Stimulated activated naive B cell treated with anti-CD40 and anti-IgM and Interleukin-4, amounts not matched to agents 10 μg/mL and 1 μg/mL and 100 μg/mL, for 72 hours (primary cell): ENCODE measurements at regions not wholly inside any gene's neighbourhood (a gene's known extent, or its start where the extent isn't known, plus 50 kb on each side); places are given as distances from the start of the nearest gene placed in this dataset.

Source experiments
- ATAC-seq, 2 donors: fragments of 150-1000 bp; cut with Tn5 transposase; replicated peaks; 2 replicates each; pipeline ENCODE4 v1.10.0; 2021; ENCODE audit warnings: moderate library complexity in 1 of 2
- DNase-seq: peaks from one replicate; pipeline ENCODE4 v3.0.0; 2021
- H3K27ac Mint-ChIP-seq: one replicate; pipeline ENCODE4 v1.8.0; 2022; ENCODE audit warnings: mild to moderate bottlenecking, mixed read lengths
- H3K27me3 Mint-ChIP-seq, 2 donors: one replicate each; pipeline ENCODE4 v1.8.0; 2022; ENCODE audit warnings: mixed read lengths in 2 of 2
- H3K36me3 Mint-ChIP-seq, 2 donors: one replicate each; pipeline ENCODE4 v1.8.0; 2022; ENCODE audit warnings: mixed read lengths in 2 of 2, mild to moderate bottlenecking in 1 of 2
- H3K4me1 Mint-ChIP-seq, 2 donors: one replicate each; pipeline ENCODE4 v1.8.0; 2022; ENCODE audit warnings: mixed read lengths in 2 of 2, mild to moderate bottlenecking in 1 of 2
- H3K4me3 Mint-ChIP-seq, 2 donors: one replicate each; pipeline ENCODE4 v1.8.0; 2022; ENCODE audit warnings: mild to moderate bottlenecking in 2 of 2, mixed read lengths in 2 of 2, moderate library complexity in 1 of 2
- H3K9me3 Mint-ChIP-seq, 2 donors: one replicate each; pipeline ENCODE4 v1.8.0; 2022; ENCODE audit warnings: mixed read lengths in 2 of 2, mild to moderate bottlenecking in 1 of 2

- no peak for ATAC-seq
- Mint-ChIP-seq H3K9me3 (peaks cover 0 to 3% of the 10 kb centered on the region in 2 donors), H3K27me3 (no peaks in the 10 kb centered on the region), H3K4me1 (no peaks in the 10 kb centered on the region), H3K36me3 (no peaks in the 10 kb centered on the region), H3K4me3 (no peak overlapping the region), H3K27ac (no peak overlapping the region)
- DNase-seq, result no peak
Measured at GRCh38 chr9:74218385-74219063, 278.6 kb upstream of the RORB start.

GRCh38 chr9:74220327-74220726 is 276.8 kb upstream of the RORB start:
- Mint-ChIP-seq H3K27me3 (no peaks in the 10 kb centered on the region), H3K4me1 (no peaks in the 10 kb centered on the region), H3K4me3 (no peak overlapping the region), H3K36me3 (no peaks in the 10 kb centered on the region), H3K27ac (no peak overlapping the region), H3K9me3 (peaks cover 0 to 7% of the 10 kb centered on the region in 2 donors)
- DNase-seq (no peak), ATAC-seq (no peak)

DNA sequence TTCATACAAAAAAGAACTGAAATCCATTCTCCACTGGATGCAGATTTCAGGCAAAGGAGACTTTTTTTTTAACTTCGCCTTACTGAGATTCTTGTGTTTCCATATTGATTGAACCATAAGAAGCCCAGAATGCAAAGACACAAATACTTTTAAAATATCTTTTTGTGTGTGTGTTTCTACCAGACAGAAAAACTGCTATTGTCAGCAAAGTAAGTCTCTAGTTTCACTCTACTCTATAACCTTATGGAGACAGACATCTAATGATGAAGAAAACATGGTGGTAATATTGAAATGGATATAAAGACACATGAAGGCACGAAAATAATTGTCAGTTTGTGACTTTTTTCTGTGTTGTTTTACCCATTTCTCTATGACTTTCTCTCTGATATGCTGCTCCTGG is 260.3 kb upstream of the RORB start:
- ATAC-seq, result no peak
- H3K27me3 Mint-ChIP-seq, result no peaks in the 10 kb centered on the region
- H3K36me3 Mint-ChIP-seq, result no peaks in the 10 kb centered on the region
- H3K27ac Mint-ChIP-seq, result no peak overlapping the region
- no peaks in the 10 kb centered on the region for H3K4me1 Mint-ChIP-seq
- no peak overlapping the region for H3K4me3 Mint-ChIP-seq
- no peak for DNase-seq
- H3K9me3 Mint-ChIP-seq, result peaks cover 5 to 11% of the 10 kb centered on the region in 2 donors

DNA sequence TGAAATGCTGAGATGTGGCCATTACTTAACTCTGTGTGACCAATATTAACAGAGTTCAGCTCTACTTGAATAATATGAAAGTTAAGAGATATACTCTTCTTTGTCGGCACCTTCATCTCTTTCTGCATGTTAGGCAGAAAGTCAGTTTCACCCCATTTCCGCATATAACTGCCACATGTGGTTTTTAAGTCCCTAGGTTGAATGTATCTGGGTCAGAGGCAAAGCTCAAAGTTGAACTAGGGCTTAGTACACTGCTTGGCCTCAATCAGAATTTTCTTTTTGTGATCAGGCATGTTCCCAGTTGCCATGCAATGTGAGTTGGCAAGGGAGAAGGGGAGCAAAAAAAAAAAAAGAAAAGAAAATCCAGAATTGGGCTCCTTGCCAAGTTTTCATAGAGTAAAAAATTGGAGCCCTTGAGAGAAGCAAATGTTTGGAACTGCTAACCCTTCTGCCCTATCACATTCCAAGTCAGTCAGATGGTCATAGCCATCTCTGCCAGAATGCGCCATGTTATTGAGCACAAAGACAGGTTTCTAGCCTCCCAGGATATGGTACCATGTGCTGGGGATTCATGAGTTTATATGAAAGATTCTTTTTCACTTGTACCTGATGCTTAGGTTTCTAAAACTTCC is 251.2 kb upstream of the RORB start:
- DNase-seq, result no peak
- no peaks in the 10 kb centered on the region for H3K4me1 Mint-ChIP-seq
- no peaks in the 10 kb centered on the region for H3K27me3 Mint-ChIP-seq
- no peak overlapping the region for H3K4me3 Mint-ChIP-seq
- no peak overlapping the region for H3K27ac Mint-ChIP-seq
- peaks cover 0 to 12% of the 10 kb centered on the region in 2 donors for H3K9me3 Mint-ChIP-seq
- no peaks in the 10 kb centered on the region for H3K36me3 Mint-ChIP-seq
- no peak for ATAC-seq

DNA sequence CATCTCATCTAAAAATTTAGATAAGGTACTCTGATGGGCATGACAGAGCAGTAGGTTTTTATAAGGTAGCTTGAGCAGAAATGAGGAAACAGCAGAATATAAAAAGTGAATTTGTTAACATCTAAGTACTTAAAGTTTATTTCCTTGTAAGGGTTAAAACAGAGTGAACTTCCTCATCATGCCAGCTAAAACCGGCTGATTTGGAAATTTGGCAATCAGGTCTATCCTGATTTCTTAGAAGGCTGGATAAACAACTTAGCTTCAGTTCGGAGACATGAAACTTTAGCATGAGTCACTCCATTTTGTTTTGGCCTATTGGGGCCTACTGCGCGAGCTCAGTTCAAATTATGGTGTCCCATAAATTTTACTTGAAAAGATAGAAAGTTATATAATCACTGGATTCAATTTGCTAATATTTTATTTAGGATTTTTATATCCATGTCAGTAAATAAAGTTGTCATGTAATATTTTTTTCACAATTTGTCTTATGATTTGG is 241.6 kb upstream of the RORB start:
- H3K9me3 Mint-ChIP-seq, result no peaks in the 10 kb centered on the region
- H3K4me1 Mint-ChIP-seq, result no peaks in the 10 kb centered on the region
- no peaks in the 10 kb centered on the region for H3K36me3 Mint-ChIP-seq
- ATAC-seq, result no peak
- no peak overlapping the region for H3K4me3 Mint-ChIP-seq
- no peaks in the 10 kb centered on the region for H3K27me3 Mint-ChIP-seq
- no peak overlapping the region for H3K27ac Mint-ChIP-seq
- no peak for DNase-seq

DNA sequence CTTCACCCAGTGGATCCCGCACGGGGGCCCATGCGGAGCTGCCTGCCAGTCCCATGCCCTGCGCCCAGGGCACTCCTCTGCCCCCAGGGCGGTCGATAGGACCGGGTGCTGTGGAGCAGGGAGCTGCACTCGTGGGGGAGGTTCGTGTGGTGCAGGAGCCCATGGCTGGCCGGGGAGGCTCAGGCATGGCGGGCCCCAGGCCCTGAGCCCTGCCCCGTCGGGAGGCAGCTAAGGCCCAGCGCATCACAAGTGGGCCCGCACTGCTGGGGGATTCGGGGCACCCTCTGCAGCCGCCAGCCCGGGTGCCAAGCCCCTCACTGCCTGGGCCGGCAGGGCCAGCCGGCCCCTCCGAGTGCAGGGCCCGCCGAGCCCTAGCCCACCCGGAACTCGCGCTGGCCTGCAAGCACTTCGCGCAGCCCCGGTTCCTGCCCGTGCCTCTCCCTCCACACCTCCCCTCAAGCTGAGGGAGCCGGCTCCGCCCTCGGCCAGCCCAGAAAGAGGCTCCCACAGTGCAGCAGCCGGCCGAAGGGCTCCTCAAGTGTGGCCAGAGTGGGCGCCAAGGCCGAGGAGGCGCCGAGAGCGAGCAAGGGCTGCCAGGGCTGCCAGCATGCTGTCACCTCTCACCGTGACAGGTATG is 221.1 kb upstream of the RORB start:
- H3K9me3 Mint-ChIP-seq, result no peaks in the 10 kb centered on the region
- ATAC-seq (no peak), DNase-seq (no peak)
- H3K4me3 Mint-ChIP-seq, result no peak overlapping the region
- no peak overlapping the region for H3K27ac Mint-ChIP-seq
- no peaks in the 10 kb centered on the region for H3K36me3 Mint-ChIP-seq
- H3K27me3 Mint-ChIP-seq, result no peaks in the 10 kb centered on the region
- H3K4me1 Mint-ChIP-seq, result peaks cover 0 to 5% of the 10 kb centered on the region in 2 donors

DNA sequence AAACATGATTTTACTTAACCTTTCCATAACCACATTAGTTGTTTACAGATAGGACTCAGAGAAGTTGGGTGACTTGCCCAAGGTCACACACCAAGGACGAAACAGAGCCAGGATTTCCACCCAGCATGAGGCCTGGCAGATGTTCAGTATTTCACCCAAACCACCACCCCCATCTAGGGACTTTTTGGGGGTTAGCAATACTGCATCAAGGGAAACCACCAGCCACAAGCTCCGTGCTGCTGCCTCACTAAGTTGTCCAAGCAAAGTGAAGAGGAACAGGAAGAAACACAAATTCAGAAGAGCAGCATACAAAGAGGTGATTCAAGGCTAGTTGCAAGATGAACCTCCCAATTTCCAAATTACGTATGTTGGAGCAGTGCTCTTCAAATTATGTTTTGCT is 219.6 kb upstream of the RORB start:
- Mint-ChIP-seq H3K27ac (no peak overlapping the region), H3K4me3 (no peak overlapping the region), H3K36me3 (no peaks in the 10 kb centered on the region), H3K4me1 (peaks cover 0 to 5% of the 10 kb centered on the region in 2 donors), H3K9me3 (no peaks in the 10 kb centered on the region), H3K27me3 (no peaks in the 10 kb centered on the region)
- DNase-seq (peak; percentile 5), ATAC-seq (peak; percentile 80 to 97)

- ATAC-seq (peak; percentile 44 to 45), DNase-seq (no peak)
- H3K4me1 Mint-ChIP-seq, result peaks cover 0 to 5% of the 10 kb centered on the region in 2 donors
- no peaks in the 10 kb centered on the region for H3K36me3 Mint-ChIP-seq
- H3K4me3 Mint-ChIP-seq, result no peak overlapping the region
- H3K9me3 Mint-ChIP-seq, result no peaks in the 10 kb centered on the region
- H3K27me3 Mint-ChIP-seq, result no peaks in the 10 kb centered on the region
- no peak overlapping the region for H3K27ac Mint-ChIP-seq
Measured at GRCh38 chr9:74281674-74282073, 215.5 kb upstream of the RORB start.

DNA sequence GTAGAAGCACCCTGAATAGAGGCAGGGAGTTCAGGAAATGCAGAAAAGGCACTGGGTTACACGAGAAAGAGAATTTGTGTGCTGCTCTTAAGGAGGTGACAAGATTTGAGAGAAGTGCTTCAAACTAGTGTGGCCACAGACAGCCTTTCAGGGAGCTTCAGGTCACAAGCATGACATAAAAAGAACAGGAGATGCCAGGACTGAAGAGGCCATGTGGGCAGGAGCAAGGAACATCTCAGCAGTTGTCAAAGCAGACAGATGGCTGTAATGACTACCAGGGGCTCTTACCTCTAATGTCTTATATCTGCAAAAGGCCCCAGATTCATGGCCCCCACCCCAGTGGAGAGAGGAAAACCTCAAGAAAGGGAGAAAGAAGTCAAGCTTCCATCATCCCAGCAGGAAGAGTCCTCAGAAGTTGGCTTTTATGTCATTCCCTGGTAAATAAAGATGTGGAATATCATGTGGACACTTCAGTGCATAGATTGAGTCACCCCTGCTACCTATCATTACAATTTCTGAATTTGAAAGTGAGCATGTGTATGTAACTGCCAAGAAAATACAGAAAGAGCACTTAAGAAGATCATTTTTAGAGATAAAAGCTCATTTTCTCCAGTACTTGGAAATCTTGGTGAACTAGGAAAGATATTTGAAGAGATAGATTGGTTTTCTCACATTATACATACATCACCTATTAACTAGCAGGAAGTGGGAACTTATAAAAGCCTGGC is 214.4 kb upstream of the RORB start:
- Mint-ChIP-seq H3K9me3 (peaks cover 0 to 2% of the 10 kb centered on the region in 2 donors), H3K4me1 (peaks cover 0 to under 1% of the 10 kb centered on the region in 2 donors), H3K36me3 (no peaks in the 10 kb centered on the region), H3K27me3 (no peaks in the 10 kb centered on the region), H3K4me3 (no peak overlapping the region), H3K27ac (no peak overlapping the region)
- no peak for ATAC-seq
- DNase-seq, result no peak

DNA sequence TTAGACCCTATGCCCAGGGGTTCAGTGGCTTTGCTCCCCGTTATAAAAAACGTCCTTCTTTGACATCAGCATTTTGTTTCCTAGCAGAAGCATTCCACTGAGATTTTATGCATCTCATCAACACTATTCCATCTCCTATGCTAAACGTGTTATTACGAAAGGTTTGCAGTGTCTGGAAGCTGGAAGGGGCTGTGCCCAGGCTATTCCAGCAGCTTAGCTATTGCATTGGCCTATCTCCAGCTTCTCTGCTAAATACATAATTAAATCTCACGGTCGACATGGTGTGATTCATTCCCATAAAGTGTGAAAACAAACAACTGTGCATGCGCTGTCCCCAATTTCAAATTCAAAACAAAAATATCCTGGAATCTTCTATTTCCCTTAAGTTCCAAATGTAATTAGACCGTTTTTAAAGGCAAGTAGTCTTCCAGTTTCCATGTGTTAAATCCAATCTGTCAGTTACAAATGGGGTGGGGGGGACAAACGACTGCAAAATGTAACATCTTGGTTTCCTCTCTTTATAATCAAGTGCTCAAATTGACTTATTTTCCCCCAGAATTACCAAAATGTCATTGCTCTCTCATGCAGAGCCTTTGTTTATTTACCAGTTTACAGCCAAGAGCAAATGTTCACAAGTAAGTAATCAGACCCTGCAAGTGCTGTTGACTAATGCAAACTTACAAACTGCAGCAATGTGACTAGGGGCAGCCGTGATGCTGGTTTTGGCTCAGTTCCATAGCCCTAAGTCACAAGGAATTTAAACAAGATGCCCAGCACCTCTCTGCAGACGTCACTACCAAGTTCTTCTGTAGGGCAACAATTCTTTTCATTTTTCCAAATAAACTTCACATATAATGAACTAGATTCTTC is 212.3 kb upstream of the RORB start:
- peaks cover 0 to 2% of the 10 kb centered on the region in 2 donors for H3K9me3 Mint-ChIP-seq
- H3K36me3 Mint-ChIP-seq, result no peaks in the 10 kb centered on the region
- no peak overlapping the region for H3K4me3 Mint-ChIP-seq
- no peak for DNase-seq
- H3K27me3 Mint-ChIP-seq, result no peaks in the 10 kb centered on the region
- ATAC-seq, result no peak
- H3K4me1 Mint-ChIP-seq, result no peaks in the 10 kb centered on the region
- no peak overlapping the region for H3K27ac Mint-ChIP-seq

DNA sequence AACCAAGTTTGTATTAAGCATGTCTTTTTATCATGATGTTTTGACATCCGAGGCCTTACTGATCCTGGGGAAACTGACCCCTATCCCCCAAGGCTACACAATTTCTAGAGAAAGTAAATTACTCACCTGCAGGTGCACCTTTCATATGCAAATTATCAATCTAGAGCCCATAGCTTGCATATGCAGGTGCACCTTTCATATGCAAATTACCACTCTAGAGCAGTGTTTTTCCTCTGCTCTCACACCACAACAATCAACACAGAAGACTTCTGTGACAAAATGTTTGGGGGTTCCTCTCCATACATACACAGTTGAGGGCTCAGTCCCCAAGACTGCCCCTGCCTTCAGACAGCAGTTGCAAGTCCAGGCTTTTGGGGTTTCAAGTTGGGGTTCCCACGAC is 203.7 kb upstream of the RORB start:
- DNase-seq (no peak), ATAC-seq (no peak)
- no peak overlapping the region for H3K27ac Mint-ChIP-seq
- no peak overlapping the region for H3K4me3 Mint-ChIP-seq
- no peaks in the 10 kb centered on the region for H3K4me1 Mint-ChIP-seq
- H3K9me3 Mint-ChIP-seq, result no peaks in the 10 kb centered on the region
- no peaks in the 10 kb centered on the region for H3K36me3 Mint-ChIP-seq
- H3K27me3 Mint-ChIP-seq, result no peaks in the 10 kb centered on the region

- no peak overlapping the region for H3K27ac Mint-ChIP-seq
- ATAC-seq, result no peak
- no peak for DNase-seq
- no peaks in the 10 kb centered on the region for H3K36me3 Mint-ChIP-seq
- H3K27me3 Mint-ChIP-seq, result no peaks in the 10 kb centered on the region
- no peaks in the 10 kb centered on the region for H3K4me1 Mint-ChIP-seq
- peaks cover 0 to 4% of the 10 kb centered on the region in 2 donors for H3K9me3 Mint-ChIP-seq
- no peak overlapping the region for H3K4me3 Mint-ChIP-seq
Measured at GRCh38 chr9:74303945-74304344, 193.2 kb upstream of the RORB start.

- no peak for ATAC-seq
- Mint-ChIP-seq H3K27ac (no peak overlapping the region), H3K27me3 (no peaks in the 10 kb centered on the region), H3K4me1 (no peaks in the 10 kb centered on the region), H3K36me3 (no peaks in the 10 kb centered on the region), H3K9me3 (peaks cover 0 to 4% of the 10 kb centered on the region in 2 donors), H3K4me3 (no peak overlapping the region)
- DNase-seq, result no peak
Measured at GRCh38 chr9:74304598-74304997, 192.5 kb upstream of the RORB start.

- H3K4me1 Mint-ChIP-seq, result no peaks in the 10 kb centered on the region
- no peak for ATAC-seq
- H3K36me3 Mint-ChIP-seq, result no peaks in the 10 kb centered on the region
- no peaks in the 10 kb centered on the region for H3K27me3 Mint-ChIP-seq
- H3K4me3 Mint-ChIP-seq, result no peak overlapping the region
- no peak for DNase-seq
- peaks cover 0 to 6% of the 10 kb centered on the region in 2 donors for H3K9me3 Mint-ChIP-seq
- H3K27ac Mint-ChIP-seq, result no peak overlapping the region
Measured at GRCh38 chr9:74309654-74310053, 187.5 kb upstream of the RORB start.
